Neural progenitor cell (in vitro differentiated cells): ENCODE measurements at regions not wholly inside any gene's neighbourhood (a gene's known extent, or its start where the extent isn't known, plus 50 kb on each side); places are given as distances from the start of the nearest gene placed in this dataset.
"Not testable (repeated sequence)": the region's sequence is repeated elsewhere in the genome, so short reads cannot be mapped to it uniquely, and the experiment has no call there.

Experiments used
- EZH2 ChIP-seq: fragments of 200-600 bp; sonication (generic); IDR thresholded peaks from 2 replicates; pipeline ENCODE4 v1.6.1; 2017; ENCODE audit warnings: antibody characterized with exemption, mild to moderate bottlenecking, moderate library complexity
- EZH2phosphoT487 ChIP-seq: fragments of 200-600 bp; sonication (generic); IDR thresholded peaks from 2 replicates; pipeline ENCODE4 v1.6.1; 2017; ENCODE audit warnings: antibody characterized with exemption
- TF ChIP-seq, protein P1 (sequence below): fragments of 200-600 bp; sonication (generic); IDR thresholded peaks from 2 replicates; pipeline ENCODE4 v1.5.1; 2017; ENCODE audit warnings: antibody characterized with exemption, mild to moderate bottlenecking

DNA sequence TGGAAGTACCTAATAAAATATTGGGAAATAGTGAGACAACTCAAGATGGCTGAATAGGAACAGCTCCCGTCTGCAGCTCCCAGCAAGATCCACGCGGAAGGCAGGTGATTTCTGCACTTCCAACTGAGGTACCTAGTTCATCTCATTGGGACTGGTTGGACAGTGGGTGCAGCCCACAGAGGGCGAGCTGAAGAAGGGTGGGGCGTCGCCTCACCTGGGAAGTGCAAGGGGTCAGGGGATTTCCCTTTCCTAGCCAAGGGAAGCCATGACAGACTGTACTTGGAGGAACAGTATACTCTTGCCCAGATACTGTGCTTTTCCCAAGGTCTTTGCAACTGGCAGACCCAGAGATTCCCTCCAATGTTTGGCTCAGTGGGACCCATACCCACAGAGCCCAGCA is 172.8 kb downstream of the CRPPA start:
- TF ChIP-seq, protein P1, sequence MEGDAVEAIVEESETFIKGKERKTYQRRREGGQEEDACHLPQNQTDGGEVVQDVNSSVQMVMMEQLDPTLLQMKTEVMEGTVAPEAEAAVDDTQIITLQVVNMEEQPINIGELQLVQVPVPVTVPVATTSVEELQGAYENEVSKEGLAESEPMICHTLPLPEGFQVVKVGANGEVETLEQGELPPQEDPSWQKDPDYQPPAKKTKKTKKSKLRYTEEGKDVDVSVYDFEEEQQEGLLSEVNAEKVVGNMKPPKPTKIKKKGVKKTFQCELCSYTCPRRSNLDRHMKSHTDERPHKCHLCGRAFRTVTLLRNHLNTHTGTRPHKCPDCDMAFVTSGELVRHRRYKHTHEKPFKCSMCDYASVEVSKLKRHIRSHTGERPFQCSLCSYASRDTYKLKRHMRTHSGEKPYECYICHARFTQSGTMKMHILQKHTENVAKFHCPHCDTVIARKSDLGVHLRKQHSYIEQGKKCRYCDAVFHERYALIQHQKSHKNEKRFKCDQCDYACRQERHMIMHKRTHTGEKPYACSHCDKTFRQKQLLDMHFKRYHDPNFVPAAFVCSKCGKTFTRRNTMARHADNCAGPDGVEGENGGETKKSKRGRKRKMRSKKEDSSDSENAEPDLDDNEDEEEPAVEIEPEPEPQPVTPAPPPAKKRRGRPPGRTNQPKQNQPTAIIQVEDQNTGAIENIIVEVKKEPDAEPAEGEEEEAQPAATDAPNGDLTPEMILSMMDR: not testable (repeated sequence)
- TF ChIP-seq EZH2, EZH2phosphoT487: not testable (repeated sequence)
